ENCODE measurements at regions not wholly inside any gene's neighbourhood (a gene's known extent, or its start where the extent isn't known, plus 50 kb on each side); places are given as distances from the start of the nearest gene placed in this dataset.
"Not testable (repeated sequence)": the region's sequence is repeated elsewhere in the genome, so short reads cannot be mapped to it uniquely, and the experiment has no call there.

- TF ChIP-seq CTCF, POLR2A (IDR thresholded peaks at IDR 0.05): not testable (repeated sequence)
Observed at GRCh38 chr7:130860832-130861231, 126.8 kb upstream of the KLF14 start.

Data from testis (tissue), 2 donors.